T-helper 2 cell treated with Interferon-gamma antibody and Interleukin-4, amounts not matched to agents 100 ng/mL and 5 ng/mL, for 36 hours (primary cell): ENCODE measurements at regions not wholly inside any gene's neighbourhood (a gene's known extent, or its start where the extent isn't known, plus 50 kb on each side); places are given as distances from the start of the nearest gene placed in this dataset.
"Not testable (repeated sequence)": the region's sequence is repeated elsewhere in the genome, so short reads cannot be mapped to it uniquely, and the experiment has no call there.

ENCODE experiments used
- intact Hi-C: fragments of 100-400 bp; cut with micrococcal nuclease; formaldehyde crosslinking; loops from one replicate; pipeline ENCODE4 v1.15.1; 2023

DNA sequence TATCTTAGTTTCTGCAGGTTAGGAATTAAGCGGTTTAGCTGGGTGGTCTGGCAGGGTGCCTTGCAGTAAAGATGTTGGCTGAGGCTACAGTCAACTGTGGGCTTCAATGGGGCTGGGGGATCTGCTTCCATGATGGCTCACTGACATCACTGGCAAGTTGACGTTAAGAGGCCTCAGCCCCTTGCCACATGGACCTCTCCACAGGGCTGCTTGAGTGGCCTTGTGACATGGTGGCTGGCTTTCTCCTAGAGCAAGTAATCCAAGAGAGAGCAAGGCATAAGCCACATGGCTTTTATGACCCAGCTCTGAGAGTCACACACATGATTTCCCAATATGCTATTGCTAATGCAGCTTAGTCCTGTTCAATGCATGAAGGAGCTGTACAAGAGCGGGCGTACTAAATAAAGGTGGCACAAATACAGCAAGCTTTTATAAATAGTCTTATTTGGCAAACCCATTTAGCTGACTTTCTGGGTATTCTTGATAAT is 109.1 kb downstream of the SEPTIN7 start:
- intact Hi-C loops, result loop anchor here (5.0 kb wide), 5 partner anchors 108 to 488 kb away; partner anchors contain the start of gene SEPTIN7

DNA sequence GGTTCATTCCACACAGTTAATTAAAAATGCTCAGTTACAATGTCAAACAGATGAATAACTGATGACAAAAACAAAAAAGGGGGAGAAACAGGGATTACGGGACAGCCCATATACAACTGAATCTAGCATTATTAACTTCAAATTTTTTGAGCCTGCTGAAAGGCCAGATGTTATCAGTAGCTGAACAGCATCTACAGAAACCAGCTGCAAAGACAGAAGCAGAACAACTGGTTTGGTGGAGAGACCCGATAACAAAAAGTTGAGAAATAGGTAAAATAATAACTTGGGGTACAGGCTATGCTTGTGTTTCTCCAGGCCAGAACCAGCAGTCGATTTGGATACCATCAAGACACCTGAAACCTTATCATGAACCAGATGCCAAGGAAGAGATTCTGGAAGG is 109.8 kb downstream of the SEPTIN7 start:
- intact Hi-C loops, result not testable (repeated sequence)

- intact Hi-C loops, result not testable (repeated sequence)
Measured at GRCh38 chr7:35913350-35913749, 112.5 kb downstream of the SEPTIN7 start.

- intact Hi-C loops, result not testable (repeated sequence)
Measured at GRCh38 chr7:35914214-35914613, 113.4 kb downstream of the SEPTIN7 start.

- intact Hi-C loops, result not testable (repeated sequence)
Measured at GRCh38 chr7:35915247-35915955, 114.5 kb downstream of the SEPTIN7 start.

GRCh38 chr7:35918217-35918616 is 117.4 kb downstream of the SEPTIN7 start:
- intact Hi-C loops, result not testable (repeated sequence)

GRCh38 chr7:35919607-35920006 is 118.8 kb downstream of the SEPTIN7 start:
- intact Hi-C loops, result not testable (repeated sequence)

DNA sequence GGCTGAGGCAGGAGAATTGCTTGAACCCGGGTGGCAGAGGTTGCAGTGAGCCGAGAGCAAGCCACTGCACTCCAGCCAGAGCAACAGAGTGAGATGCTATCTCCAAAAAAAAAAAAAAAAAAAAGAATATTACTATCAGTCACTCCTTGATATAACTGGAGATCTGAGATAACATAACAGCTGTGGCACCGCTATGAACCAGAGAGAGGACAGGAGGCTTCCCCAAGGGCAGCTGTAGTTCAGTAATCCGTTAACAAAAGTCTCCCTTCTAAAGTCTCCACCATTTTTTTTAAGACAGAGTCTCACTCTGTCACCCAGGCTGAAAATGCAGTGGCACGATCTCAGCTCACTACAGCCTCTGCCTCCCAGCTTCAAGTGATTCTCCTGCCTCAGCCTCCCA is 120.5 kb downstream of the SEPTIN7 start:
- intact Hi-C loops, result not testable (repeated sequence)

- intact Hi-C loops, result not testable (repeated sequence)
Measured at GRCh38 chr7:35924668-35925067, 123.8 kb downstream of the SEPTIN7 start.

DNA sequence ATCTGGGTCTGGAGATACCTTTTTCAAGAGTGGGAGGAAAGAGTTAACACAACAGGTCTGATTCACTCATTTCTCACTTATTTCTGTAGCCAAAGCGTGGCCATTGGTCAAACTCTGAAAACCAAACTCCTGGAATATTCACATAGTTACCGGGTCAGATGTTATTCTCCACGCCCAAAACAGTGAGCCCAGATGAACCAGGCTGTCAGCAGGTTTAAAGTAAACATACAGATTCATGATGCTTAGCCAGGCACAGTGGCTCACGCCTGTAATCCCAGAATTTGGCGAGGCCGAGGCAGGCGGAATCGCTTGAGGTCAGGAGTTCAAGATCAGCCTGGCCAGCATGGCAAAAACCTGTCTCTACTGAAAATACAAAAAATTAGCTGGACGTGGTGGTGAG is 126.1 kb downstream of the SEPTIN7 start:
- intact Hi-C loops, result not testable (repeated sequence)

DNA sequence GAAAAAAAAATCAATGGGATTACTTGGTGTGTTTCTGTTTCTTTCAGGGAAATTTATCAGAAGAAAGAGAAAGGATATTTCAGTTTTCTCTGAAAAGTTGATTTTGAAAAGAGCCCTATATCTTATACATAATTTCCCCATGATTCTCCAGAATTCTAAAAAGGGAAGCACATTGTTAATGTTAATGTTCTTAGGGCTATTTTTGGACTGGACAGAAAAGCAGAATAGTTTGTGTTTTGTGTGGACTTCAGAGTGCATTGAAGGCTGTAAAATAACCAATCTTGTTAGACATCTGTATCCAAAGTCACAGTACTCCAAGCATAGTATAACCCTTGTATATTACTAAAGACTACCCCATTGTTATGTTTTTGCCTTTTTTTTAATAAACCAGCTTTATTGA is 130.3 kb downstream of the SEPTIN7 start:
- intact Hi-C loops, result not testable (repeated sequence)

DNA sequence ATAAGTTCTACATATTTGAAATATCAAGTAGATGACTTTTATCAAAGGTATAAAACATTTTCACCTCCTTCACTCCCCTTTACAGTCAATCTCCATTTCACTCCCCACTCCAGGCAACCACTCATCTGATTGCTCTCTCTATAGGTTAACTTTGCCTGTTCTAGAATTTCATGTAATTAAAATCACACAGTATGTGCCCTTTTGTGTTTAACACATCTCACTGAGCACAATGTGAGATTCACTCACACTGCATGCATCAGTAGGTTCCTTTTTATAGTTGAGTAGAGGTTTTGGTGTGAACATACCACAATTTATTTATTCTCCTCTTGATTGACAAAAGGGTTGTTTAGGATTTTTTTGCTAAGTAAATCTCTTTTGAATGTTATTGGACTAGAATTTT is 130.7 kb downstream of the SEPTIN7 start:
- intact Hi-C loops, result not testable (repeated sequence)

DNA sequence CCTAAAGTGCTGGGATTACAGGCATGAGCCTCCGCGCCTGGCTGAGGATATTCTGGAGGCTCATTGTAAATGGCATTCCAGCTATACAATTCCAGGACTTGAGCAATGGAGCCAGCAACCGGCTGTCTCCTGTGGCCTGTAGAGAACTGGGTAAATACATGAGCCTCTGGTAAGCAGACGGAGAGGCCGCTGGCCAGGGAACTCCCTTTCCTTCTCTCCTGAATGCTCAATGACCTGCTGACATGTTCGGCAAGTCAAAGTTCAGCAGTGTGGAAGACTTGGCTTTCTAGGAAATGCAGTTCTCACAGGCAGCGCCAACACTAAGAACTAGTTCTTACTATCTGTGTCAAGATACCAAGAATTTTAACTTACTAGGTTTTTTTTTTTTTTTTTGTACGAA is 139.8 kb downstream of the SEPTIN7 start:
- intact Hi-C loops, result not testable (repeated sequence)

- intact Hi-C loops, result not testable (repeated sequence)
Measured at GRCh38 chr7:35945621-35946020, 144.8 kb downstream of the SEPTIN7 start.

GRCh38 chr7:35955735-35956134 is 154.9 kb downstream of the SEPTIN7 start:
- intact Hi-C loops, result not testable (repeated sequence)

- intact Hi-C loops, result not testable (repeated sequence)
Measured at GRCh38 chr7:35956988-35957387, 156.1 kb downstream of the SEPTIN7 start.

GRCh38 chr7:35961260-35961659 is 160.4 kb downstream of the SEPTIN7 start:
- intact Hi-C loops, result not testable (repeated sequence)

GRCh38 chr7:35962607-35963006 is 161.8 kb downstream of the SEPTIN7 start:
- intact Hi-C loops, result not testable (repeated sequence)

DNA sequence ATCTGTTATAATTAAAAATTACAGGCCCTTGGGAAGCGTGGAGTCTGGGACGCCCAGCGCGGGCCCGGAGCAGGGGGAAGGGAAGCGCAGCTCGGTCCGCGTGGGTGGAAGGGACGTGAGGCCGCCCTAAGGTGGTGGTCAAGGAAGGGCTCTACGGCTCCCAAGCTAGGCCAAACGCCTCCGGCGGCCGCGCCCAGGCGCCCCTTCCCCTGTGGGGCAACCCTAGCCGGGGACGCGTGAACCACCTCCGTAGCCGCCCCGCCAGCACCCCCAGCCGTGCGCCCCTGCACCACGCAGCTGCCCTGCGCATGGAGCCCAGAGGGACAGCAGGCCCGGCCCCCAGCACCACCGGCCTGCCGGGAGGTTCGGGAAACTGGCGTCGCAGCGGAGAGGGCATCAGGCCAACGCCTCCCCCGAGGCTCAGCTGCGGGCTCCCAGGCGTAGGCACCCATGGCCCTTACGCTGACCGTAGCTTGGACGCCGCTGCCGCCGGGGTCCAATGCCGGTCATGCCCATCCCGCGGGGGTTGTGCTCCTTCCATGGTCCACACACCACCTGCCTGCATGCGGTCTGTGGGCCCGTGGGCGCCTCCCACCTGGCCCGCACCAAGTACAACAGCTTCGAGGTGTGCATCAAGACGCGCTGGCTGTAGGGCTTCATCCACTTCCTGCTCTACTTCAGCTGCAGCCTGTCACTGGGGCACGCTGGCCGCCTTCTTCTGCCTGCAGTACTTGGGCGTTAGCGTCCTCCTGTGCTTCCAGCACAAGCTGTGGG is 166.7 kb downstream of the SEPTIN7 start:
- intact Hi-C loops, result no loop called here

- intact Hi-C loops, result no loop called here
Measured at GRCh38 chr7:35968140-35968940, 167.5 kb downstream of the SEPTIN7 start.

- intact Hi-C loops, result no loop called here
Measured at GRCh38 chr7:35969066-35969465, 168.2 kb downstream of the SEPTIN7 start.

DNA sequence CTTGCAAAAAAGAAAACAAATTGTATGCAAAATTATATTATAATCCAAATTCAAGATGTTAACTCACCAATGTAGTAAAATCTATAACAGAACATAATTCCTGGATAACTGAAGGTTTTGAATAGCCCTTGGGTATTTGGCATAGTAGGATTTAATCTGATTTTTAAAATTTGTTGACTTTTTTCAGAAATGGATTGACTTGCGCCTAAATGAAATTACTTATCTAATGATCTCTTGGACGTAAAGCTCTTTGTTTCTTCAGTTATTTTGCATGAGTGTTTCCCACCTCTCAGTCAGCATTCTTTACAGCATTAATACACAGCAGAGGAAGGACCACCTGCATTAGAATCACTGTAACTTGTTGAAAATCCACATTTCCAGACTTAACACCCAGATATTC is 169.6 kb downstream of the SEPTIN7 start:
- intact Hi-C loops, result no loop called here
